Stomach (tissue), 4 donors: ENCODE measurements at regions not wholly inside any gene's neighbourhood (a gene's known extent, or its start where the extent isn't known, plus 50 kb on each side); places are given as distances from the start of the nearest gene placed in this dataset.

Experiments used
- EP300 ChIP-seq: sonication (generic); formaldehyde crosslinking; IDR thresholded peaks from one replicate; pipeline ENCODE4 v1.6.1; 2017; ENCODE audit warnings: antibody characterized with exemption
- POLR2A ChIP-seq, 4 donors: fragments of 450-650 bp; IDR thresholded peaks; one replicate each; pipeline ENCODE4 v1.6.1; 2016; ENCODE audit warnings: antibody characterized with exemption in 4 of 4, control low read depth in 2 of 4, mild to moderate bottlenecking in 1 of 4, moderate library complexity in 1 of 4
- TF ChIP-seq, protein P1 (sequence below), 7 experiments: fragments of 450-650 bp in 4 of 7; fragments of 200-600 bp in 3 of 7; sonication (generic) in 3 of 7; IDR thresholded peaks; one replicate each; pipeline ENCODE4 v1.5.1; 2016 to 2019; ENCODE audit warnings: antibody characterized with exemption in 7 of 7, control low read depth in 2 of 7, mild to moderate bottlenecking in 1 of 7

GRCh38 chr10:111565542-111565941 lies 488.7 kb downstream of the ADRA2A start:
- TF ChIP-seq, protein P1, sequence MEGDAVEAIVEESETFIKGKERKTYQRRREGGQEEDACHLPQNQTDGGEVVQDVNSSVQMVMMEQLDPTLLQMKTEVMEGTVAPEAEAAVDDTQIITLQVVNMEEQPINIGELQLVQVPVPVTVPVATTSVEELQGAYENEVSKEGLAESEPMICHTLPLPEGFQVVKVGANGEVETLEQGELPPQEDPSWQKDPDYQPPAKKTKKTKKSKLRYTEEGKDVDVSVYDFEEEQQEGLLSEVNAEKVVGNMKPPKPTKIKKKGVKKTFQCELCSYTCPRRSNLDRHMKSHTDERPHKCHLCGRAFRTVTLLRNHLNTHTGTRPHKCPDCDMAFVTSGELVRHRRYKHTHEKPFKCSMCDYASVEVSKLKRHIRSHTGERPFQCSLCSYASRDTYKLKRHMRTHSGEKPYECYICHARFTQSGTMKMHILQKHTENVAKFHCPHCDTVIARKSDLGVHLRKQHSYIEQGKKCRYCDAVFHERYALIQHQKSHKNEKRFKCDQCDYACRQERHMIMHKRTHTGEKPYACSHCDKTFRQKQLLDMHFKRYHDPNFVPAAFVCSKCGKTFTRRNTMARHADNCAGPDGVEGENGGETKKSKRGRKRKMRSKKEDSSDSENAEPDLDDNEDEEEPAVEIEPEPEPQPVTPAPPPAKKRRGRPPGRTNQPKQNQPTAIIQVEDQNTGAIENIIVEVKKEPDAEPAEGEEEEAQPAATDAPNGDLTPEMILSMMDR (IDR thresholded peaks at IDR 0.05): no peak
- TF ChIP-seq POLR2A (IDR thresholded peaks at IDR 0.05): no peak
- no peak for TF ChIP-seq EP300
